ENCODE measurements at regions not wholly inside any gene's neighbourhood (a gene's known extent, or its start where the extent isn't known, plus 50 kb on each side); places are given as distances from the start of the nearest gene placed in this dataset.

GRCh38 chr9:120182011-120182410, 398.0 kb downstream of the CDK5RAP2 start:
- peaks cover 19% of the 10 kb centered on the region in 2 experiments for H3K4me1 Mint-ChIP-seq
- H3K9ac ChIP-seq (ENCODE audit: extremely low read depth, insufficient read length, low read length) = no peak overlapping the region
- H3K27ac Mint-ChIP-seq = no peak overlapping the region
- no peak overlapping the region for H3K14ac ChIP-seq (ENCODE audit: insufficient read depth, low read length)
- H2AFZ ChIP-seq (ENCODE audit: low read length) = no peak overlapping the region
- H3K79me2 ChIP-seq (ENCODE audit: insufficient read depth, low read length) = no peaks in the 10 kb centered on the region
- H3K27ac ChIP-seq (ENCODE audit: insufficient read length, low read depth, low read length) = no peak overlapping the region
- H3K4me1 ChIP-seq (ENCODE audit: insufficient read depth, low read length) = no peaks in the 10 kb centered on the region
- H3K79me1 ChIP-seq (ENCODE audit: insufficient read depth, low read depth, low read length, poor library complexity, severe bottlenecking) = no peaks in the 10 kb centered on the region
- H2BK20ac ChIP-seq (ENCODE audit: low read depth, low read length, poor library complexity, severe bottlenecking) = no peak overlapping the region
- H2BK5ac ChIP-seq (ENCODE audit: insufficient read length, low read length) = no peak overlapping the region
- no peak overlapping the region for H2BK120ac ChIP-seq (ENCODE audit: low read depth, low read length, poor library complexity, severe bottlenecking)
- no peak overlapping the region for H2BK15ac ChIP-seq (ENCODE audit: low read depth, low read length)
- H2BK12ac ChIP-seq (ENCODE audit: insufficient read length, low read depth, low read length) = no peak overlapping the region
- H3K23me2 ChIP-seq (ENCODE audit: insufficient read length, low read depth, low read length, poor library complexity, severe bottlenecking) = no peaks in the 10 kb centered on the region
- H3K56ac ChIP-seq (ENCODE audit: insufficient read length, low read depth, low read length) = no peak overlapping the region
- H3K9me3 Mint-ChIP-seq = peaks cover 0 to 3% of the 10 kb centered on the region in 2 experiments; a peak in 2 of 5 replicates
- no peak overlapping the region for H3T11ph ChIP-seq (ENCODE audit: low read length)
- TF ChIP-seq CTCF (conservative IDR thresholded peaks at IDR 0.05) = no peak
- no peak overlapping the region for H4K91ac ChIP-seq (ENCODE audit: insufficient read length, low read depth, low read length)
- no peaks in the 10 kb centered on the region; the same call in 1 of the 2 replicates for H3K27me3 ChIP-seq (ENCODE audit: insufficient read depth, low read length)
- H4K8ac ChIP-seq (replicated peaks; ENCODE audit: insufficient read length, low read depth, low read length) = no peak overlapping the region
- no peak overlapping the region for H3K18ac ChIP-seq (ENCODE audit: insufficient read length, low read depth, low read length)
- no peak overlapping the region for H3K4ac ChIP-seq (ENCODE audit: low read depth, low read length)
- H4K5ac ChIP-seq (ENCODE audit: insufficient read length, low read depth, low read length) = no peak overlapping the region
- H3K4me3 Mint-ChIP-seq = no peak overlapping the region
- H3K4me2 ChIP-seq (ENCODE audit: insufficient read depth, insufficient read length, low read length) = no peak overlapping the region
- H3K23ac ChIP-seq (ENCODE audit: insufficient read length, low read depth, low read length) = no peak overlapping the region
- no peaks in the 10 kb centered on the region for H3K9me3 ChIP-seq (ENCODE audit: control insufficient read depth, low read depth, low read length)
- no peaks in the 10 kb centered on the region for H4K20me1 ChIP-seq (ENCODE audit: control insufficient read depth, insufficient read depth, insufficient read length)
- no peak overlapping the region for H2AK5ac ChIP-seq (ENCODE audit: insufficient read length, low read length)
- no peaks in the 10 kb centered on the region; a peak in 1 of 7 replicates for H3K36me3 Mint-ChIP-seq (ENCODE audit: insufficient read depth in 1 of 3, low read depth in 3 of 3)
- peaks cover 10% of the 10 kb centered on the region for H3K27me3 Mint-ChIP-seq (ENCODE audit: low read depth)
- whole genome bisulfite sequencing (ENCODE audit: extremely low coverage, insufficient read length, low lambda C conversion rate) = no CpG with 5 or more reads among the region's 1 CpG
- no peak for DNase-seq

Data from H9 (cell line).